Body of pancreas (tissue), 4 donors: ENCODE measurements at regions not wholly inside any gene's neighbourhood (a gene's known extent, or its start where the extent isn't known, plus 50 kb on each side); places are given as distances from the start of the nearest gene placed in this dataset.

Source experiments
- POLR2A ChIP-seq, 3 donors: fragments of 450-650 bp; IDR thresholded peaks; one replicate each; pipeline ENCODE4 v1.6.1; 2016; ENCODE audit warnings: antibody characterized with exemption in 3 of 3, mild to moderate bottlenecking in 2 of 3
- TF ChIP-seq, protein P1 (sequence below), 7 experiments: fragments of 450-650 bp in 4 of 7; fragments of 200-600 bp in 3 of 7; sonication (generic) in 3 of 7; IDR thresholded peaks; one replicate each; pipeline ENCODE4 v1.5.1; 2016 to 2019; ENCODE audit warnings: antibody characterized with exemption in 7 of 7

DNA sequence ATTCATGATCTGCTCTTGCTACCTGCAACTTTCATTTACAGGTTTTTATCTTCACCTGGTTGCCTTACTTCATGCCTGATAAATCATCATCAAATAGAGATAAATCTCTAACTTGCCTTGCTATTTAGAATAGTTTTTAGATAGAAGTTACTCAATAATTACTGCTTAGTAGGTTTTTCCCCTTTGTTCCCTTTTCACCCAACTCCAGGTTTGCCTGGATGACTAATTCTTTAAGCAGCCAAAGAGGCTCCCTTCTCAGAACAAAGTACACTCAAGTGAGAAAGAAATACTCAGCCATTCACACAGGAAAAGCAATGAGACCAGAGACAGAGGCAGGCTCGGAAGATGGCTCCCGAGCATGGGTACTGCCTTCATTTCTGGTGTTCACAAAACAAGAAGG, 268.1 kb upstream of the CRBN start:
- TF ChIP-seq, protein P1, sequence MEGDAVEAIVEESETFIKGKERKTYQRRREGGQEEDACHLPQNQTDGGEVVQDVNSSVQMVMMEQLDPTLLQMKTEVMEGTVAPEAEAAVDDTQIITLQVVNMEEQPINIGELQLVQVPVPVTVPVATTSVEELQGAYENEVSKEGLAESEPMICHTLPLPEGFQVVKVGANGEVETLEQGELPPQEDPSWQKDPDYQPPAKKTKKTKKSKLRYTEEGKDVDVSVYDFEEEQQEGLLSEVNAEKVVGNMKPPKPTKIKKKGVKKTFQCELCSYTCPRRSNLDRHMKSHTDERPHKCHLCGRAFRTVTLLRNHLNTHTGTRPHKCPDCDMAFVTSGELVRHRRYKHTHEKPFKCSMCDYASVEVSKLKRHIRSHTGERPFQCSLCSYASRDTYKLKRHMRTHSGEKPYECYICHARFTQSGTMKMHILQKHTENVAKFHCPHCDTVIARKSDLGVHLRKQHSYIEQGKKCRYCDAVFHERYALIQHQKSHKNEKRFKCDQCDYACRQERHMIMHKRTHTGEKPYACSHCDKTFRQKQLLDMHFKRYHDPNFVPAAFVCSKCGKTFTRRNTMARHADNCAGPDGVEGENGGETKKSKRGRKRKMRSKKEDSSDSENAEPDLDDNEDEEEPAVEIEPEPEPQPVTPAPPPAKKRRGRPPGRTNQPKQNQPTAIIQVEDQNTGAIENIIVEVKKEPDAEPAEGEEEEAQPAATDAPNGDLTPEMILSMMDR (IDR thresholded peaks at IDR 0.05) = no peak
- no peak for TF ChIP-seq POLR2A (IDR thresholded peaks at IDR 0.05)
